ENCODE measurements at regions not wholly inside any gene's neighbourhood (a gene's known extent, or its start where the extent isn't known, plus 50 kb on each side); places are given as distances from the start of the nearest gene placed in this dataset.

DNA sequence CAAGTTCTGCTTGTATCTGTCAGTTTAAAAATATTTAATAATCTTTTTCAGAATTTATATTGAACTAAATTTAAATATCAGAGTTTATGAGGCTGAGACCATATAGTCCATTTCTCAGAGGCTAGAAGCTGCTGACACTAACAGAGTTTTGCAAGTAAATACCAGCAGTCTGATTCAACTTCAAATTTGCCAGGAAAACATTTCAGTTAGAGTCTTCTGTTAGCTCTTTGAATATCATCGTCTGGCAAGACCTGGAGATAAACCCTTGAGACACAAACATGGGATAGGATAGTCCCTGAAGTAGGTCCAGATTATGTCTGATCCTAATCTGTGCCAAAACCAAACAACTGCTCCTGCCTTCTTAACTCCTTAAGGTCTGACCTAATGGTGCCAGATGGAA, 472.8 kb upstream of the STEAP1 start:
- TF ChIP-seq, protein P1, sequence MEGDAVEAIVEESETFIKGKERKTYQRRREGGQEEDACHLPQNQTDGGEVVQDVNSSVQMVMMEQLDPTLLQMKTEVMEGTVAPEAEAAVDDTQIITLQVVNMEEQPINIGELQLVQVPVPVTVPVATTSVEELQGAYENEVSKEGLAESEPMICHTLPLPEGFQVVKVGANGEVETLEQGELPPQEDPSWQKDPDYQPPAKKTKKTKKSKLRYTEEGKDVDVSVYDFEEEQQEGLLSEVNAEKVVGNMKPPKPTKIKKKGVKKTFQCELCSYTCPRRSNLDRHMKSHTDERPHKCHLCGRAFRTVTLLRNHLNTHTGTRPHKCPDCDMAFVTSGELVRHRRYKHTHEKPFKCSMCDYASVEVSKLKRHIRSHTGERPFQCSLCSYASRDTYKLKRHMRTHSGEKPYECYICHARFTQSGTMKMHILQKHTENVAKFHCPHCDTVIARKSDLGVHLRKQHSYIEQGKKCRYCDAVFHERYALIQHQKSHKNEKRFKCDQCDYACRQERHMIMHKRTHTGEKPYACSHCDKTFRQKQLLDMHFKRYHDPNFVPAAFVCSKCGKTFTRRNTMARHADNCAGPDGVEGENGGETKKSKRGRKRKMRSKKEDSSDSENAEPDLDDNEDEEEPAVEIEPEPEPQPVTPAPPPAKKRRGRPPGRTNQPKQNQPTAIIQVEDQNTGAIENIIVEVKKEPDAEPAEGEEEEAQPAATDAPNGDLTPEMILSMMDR (IDR thresholded peaks at IDR 0.05; ENCODE audit: insufficient read depth, low read length): no peak
- TF ChIP-seq POLR2AphosphoS5 (IDR thresholded peaks at IDR 0.05; ENCODE audit: low read depth): no peak
- TF ChIP-seq, protein P2, sequence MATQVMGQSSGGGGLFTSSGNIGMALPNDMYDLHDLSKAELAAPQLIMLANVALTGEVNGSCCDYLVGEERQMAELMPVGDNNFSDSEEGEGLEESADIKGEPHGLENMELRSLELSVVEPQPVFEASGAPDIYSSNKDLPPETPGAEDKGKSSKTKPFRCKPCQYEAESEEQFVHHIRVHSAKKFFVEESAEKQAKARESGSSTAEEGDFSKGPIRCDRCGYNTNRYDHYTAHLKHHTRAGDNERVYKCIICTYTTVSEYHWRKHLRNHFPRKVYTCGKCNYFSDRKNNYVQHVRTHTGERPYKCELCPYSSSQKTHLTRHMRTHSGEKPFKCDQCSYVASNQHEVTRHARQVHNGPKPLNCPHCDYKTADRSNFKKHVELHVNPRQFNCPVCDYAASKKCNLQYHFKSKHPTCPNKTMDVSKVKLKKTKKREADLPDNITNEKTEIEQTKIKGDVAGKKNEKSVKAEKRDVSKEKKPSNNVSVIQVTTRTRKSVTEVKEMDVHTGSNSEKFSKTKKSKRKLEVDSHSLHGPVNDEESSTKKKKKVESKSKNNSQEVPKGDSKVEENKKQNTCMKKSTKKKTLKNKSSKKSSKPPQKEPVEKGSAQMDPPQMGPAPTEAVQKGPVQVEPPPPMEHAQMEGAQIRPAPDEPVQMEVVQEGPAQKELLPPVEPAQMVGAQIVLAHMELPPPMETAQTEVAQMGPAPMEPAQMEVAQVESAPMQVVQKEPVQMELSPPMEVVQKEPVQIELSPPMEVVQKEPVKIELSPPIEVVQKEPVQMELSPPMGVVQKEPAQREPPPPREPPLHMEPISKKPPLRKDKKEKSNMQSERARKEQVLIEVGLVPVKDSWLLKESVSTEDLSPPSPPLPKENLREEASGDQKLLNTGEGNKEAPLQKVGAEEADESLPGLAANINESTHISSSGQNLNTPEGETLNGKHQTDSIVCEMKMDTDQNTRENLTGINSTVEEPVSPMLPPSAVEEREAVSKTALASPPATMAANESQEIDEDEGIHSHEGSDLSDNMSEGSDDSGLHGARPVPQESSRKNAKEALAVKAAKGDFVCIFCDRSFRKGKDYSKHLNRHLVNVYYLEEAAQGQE (IDR thresholded peaks at IDR 0.05; ENCODE audit: insufficient replicate concordance, low read depth): no peak
- TF ChIP-seq GABPA (IDR thresholded peaks at IDR 0.05; ENCODE audit: low read depth): no peak
